Stimulated activated CD4-positive, alpha-beta T cell treated with anti-CD3 and anti-CD28 coated beads, Interleukin-12 subunit alpha, Interleukin-12 subunit beta, amount 100 ng/mL, for 24 hours (primary cell): ENCODE measurements at regions not wholly inside any gene's neighbourhood (a gene's known extent, or its start where the extent isn't known, plus 50 kb on each side); places are given as distances from the start of the nearest gene placed in this dataset.
"Not testable (repeated sequence)": the region's sequence is repeated elsewhere in the genome, so short reads cannot be mapped to it uniquely, and the experiment has no call there.

Experiments
- DNase-seq, 2 experiments: peaks; one replicate each; pipeline ENCODE4 v3.0.0-alpha.2; 2020; ENCODE audit warnings: low read depth in 2 of 2

- no peak for DNase-seq
Measured at GRCh38 chr13:24931450-24932251, 164.3 kb upstream of the PABPC3 start.

- not testable (repeated sequence) for DNase-seq
Measured at GRCh38 chr13:24933106-24934023, 162.6 kb upstream of the PABPC3 start.

GRCh38 chr13:24934024-24934385 is 161.9 kb upstream of the PABPC3 start:
- not testable (repeated sequence) for DNase-seq

- no peak for DNase-seq
Measured at GRCh38 chr13:24938966-24939365, 157.0 kb upstream of the PABPC3 start.

GRCh38 chr13:24941023-24941713 is 154.8 kb upstream of the PABPC3 start:
- not testable (repeated sequence) for DNase-seq

GRCh38 chr13:24943136-24943535 is 152.8 kb upstream of the PABPC3 start:
- DNase-seq: no peak

GRCh38 chr13:24944073-24944472 is 151.9 kb upstream of the PABPC3 start:
- DNase-seq: not testable (repeated sequence)

GRCh38 chr13:24948977-24949376 is 147.0 kb upstream of the PABPC3 start:
- not testable (repeated sequence) for DNase-seq

- DNase-seq: not testable (repeated sequence)
Measured at GRCh38 chr13:24950611-24951010, 145.3 kb upstream of the PABPC3 start.

- not testable (repeated sequence) for DNase-seq
Measured at GRCh38 chr13:24967970-24968369, 128.0 kb upstream of the PABPC3 start.

GRCh38 chr13:24968416-24968815 is 127.5 kb upstream of the PABPC3 start:
- DNase-seq: not testable (repeated sequence)

GRCh38 chr13:24973102-24973501 is 122.8 kb upstream of the PABPC3 start:
- not testable (repeated sequence) for DNase-seq

GRCh38 chr13:24981181-24981803 is 114.6 kb upstream of the PABPC3 start:
- not testable (repeated sequence) for DNase-seq

GRCh38 chr13:24982333-24982999 is 113.5 kb upstream of the PABPC3 start:
- DNase-seq: no peak

- DNase-seq: no peak
Measured at GRCh38 chr13:24983094-24983493, 112.8 kb upstream of the PABPC3 start.

- DNase-seq: no peak
Measured at GRCh38 chr13:24984134-24984533, 111.8 kb upstream of the PABPC3 start.

- no peak for DNase-seq
Measured at GRCh38 chr13:24985107-24985506, 110.8 kb upstream of the PABPC3 start.

GRCh38 chr13:24985896-24986295 is 110.0 kb upstream of the PABPC3 start:
- no peak for DNase-seq

- DNase-seq: no peak
Measured at GRCh38 chr13:24986826-24987225, 109.1 kb upstream of the PABPC3 start.

GRCh38 chr13:24989959-24990358 is 106.0 kb upstream of the PABPC3 start:
- not testable (repeated sequence) for DNase-seq

GRCh38 chr13:24992946-24993345 is 103.0 kb upstream of the PABPC3 start:
- not testable (repeated sequence) for DNase-seq
